Astrocyte (in vitro differentiated cells and primary cell): ENCODE measurements at regions not wholly inside any gene's neighbourhood (a gene's known extent, or its start where the extent isn't known, plus 50 kb on each side); places are given as distances from the start of the nearest gene placed in this dataset.

Experiments
- CTCF ChIP-seq: IDR thresholded peaks from 2 replicates; pipeline ENCODE4 v1.5.1; 2011; ENCODE audit warnings: low read depth, mild to moderate bottlenecking, inconsistent platforms, low read length, moderate library complexity; ENCODE audit not compliant: insufficient read depth
- EZH2 ChIP-seq: IDR thresholded peaks from 2 replicates; pipeline ENCODE4 v1.6.1; 2012; ENCODE audit warnings: mild to moderate bottlenecking, low read length, inconsistent platforms; ENCODE audit not compliant: insufficient read depth

GRCh38 chr12:114760151-114760877 lies 76.3 kb upstream of the TBX3 start:
- no peak for TF ChIP-seq CTCF
- no peak for TF ChIP-seq EZH2
